ENCODE measurements at regions not wholly inside any gene's neighbourhood (a gene's known extent, or its start where the extent isn't known, plus 50 kb on each side); places are given as distances from the start of the nearest gene placed in this dataset.

- no peak overlapping the region for H3K27ac ChIP-seq
- no peak for DNase-seq (ENCODE audit: low read depth in 1 of 2, low spot score in 1 of 2)
- H3K27me3 ChIP-seq: no peaks in the 10 kb centered on the region
- H3K4me3 ChIP-seq: no peak overlapping the region
- no peak for TF ChIP-seq CTCF (IDR thresholded peaks at IDR 0.05; ENCODE audit: low read depth, low read length)
- H3K4me1 ChIP-seq (ENCODE audit: low read depth): no peaks in the 10 kb centered on the region
- no peaks in the 10 kb centered on the region for H3K36me3 ChIP-seq
- no peaks in the 10 kb centered on the region for H3K9me3 ChIP-seq (ENCODE audit: low read depth)
Observed at GRCh38 chr15:46543626-46544025, 908.8 kb downstream of the SQOR start.

GRCh38 chr15:46548989-46549388 is 914.2 kb downstream of the SQOR start:
- Histone ChIP-seq H3K36me3 (no peaks in the 10 kb centered on the region), H3K4me1 (ENCODE audit: low read depth) (no peaks in the 10 kb centered on the region), H3K27me3 (no peaks in the 10 kb centered on the region), H3K9me3 (ENCODE audit: low read depth) (no peaks in the 10 kb centered on the region), H3K27ac (no peak overlapping the region), H3K4me3 (no peak overlapping the region)
- no peak for TF ChIP-seq CTCF (IDR thresholded peaks at IDR 0.05; ENCODE audit: low read depth, low read length)
- DNase-seq (ENCODE audit: low read depth in 1 of 2, low spot score in 1 of 2): no peak

GRCh38 chr15:46552316-46552715 is 917.5 kb downstream of the SQOR start:
- H3K9me3 ChIP-seq (ENCODE audit: low read depth): no peaks in the 10 kb centered on the region
- H3K27me3 ChIP-seq: no peaks in the 10 kb centered on the region
- no peaks in the 10 kb centered on the region for H3K36me3 ChIP-seq
- no peak overlapping the region for H3K27ac ChIP-seq
- H3K4me1 ChIP-seq (ENCODE audit: low read depth): no peaks in the 10 kb centered on the region
- no peak for DNase-seq (ENCODE audit: low read depth in 1 of 2, low spot score in 1 of 2)
- H3K4me3 ChIP-seq: no peak overlapping the region
- TF ChIP-seq CTCF (IDR thresholded peaks at IDR 0.05; ENCODE audit: low read depth, low read length): no peak

GRCh38 chr15:46555547-46555946 is 920.7 kb downstream of the SQOR start:
- Histone ChIP-seq H3K27ac (no peak overlapping the region), H3K9me3 (ENCODE audit: low read depth) (no peaks in the 10 kb centered on the region), H3K4me3 (no peak overlapping the region), H3K27me3 (no peaks in the 10 kb centered on the region), H3K4me1 (ENCODE audit: low read depth) (no peaks in the 10 kb centered on the region), H3K36me3 (no peaks in the 10 kb centered on the region)
- DNase-seq (ENCODE audit: low read depth in 1 of 2, low spot score in 1 of 2): no peak
- TF ChIP-seq CTCF (IDR thresholded peaks at IDR 0.05; ENCODE audit: low read depth, low read length): no peak

GRCh38 chr15:46556010-46556409 is 921.2 kb downstream of the SQOR start:
- Histone ChIP-seq H3K27ac (no peak overlapping the region), H3K4me3 (no peak overlapping the region), H3K27me3 (no peaks in the 10 kb centered on the region), H3K36me3 (no peaks in the 10 kb centered on the region), H3K9me3 (ENCODE audit: low read depth) (no peaks in the 10 kb centered on the region), H3K4me1 (ENCODE audit: low read depth) (no peaks in the 10 kb centered on the region)
- DNase-seq (ENCODE audit: low read depth in 1 of 2, low spot score in 1 of 2): no peak
- TF ChIP-seq CTCF (IDR thresholded peaks at IDR 0.05; ENCODE audit: low read depth, low read length): no peak
